ENCODE measurements at regions not wholly inside any gene's neighbourhood (a gene's known extent, or its start where the extent isn't known, plus 50 kb on each side); places are given as distances from the start of the nearest gene placed in this dataset.

DNA sequence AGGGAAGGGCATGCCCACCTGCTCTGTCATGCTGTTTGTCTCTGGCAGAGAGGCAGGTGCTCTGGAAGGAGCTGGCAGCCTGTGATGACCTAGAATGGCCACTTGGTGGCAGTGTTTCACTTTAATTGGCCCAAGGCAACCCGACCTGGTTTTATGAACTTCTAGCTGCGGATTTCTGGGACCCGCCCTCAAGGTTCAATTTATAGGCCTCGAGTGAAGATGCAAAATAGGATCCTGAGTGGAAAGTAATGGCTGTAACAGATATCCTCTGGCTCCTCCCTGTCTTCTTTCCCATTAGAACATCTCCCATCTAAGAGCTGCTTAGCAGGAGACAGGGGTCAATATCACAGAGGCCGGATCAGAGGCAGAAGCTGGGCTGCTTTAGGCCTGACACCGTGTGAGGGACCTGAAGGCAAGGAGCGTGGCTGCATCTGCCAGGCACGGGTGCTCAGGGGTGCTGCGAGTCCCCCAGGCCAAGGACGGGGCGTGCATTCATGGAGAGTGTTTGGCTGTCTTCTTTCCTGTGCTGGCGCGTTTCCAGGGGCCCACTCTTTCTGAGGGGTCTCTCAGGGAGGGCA is 56.7 kb upstream of the SLC28A3 start:
- no peak for TF ChIP-seq EZH2 (IDR thresholded peaks at IDR 0.05; ENCODE audit: borderline replicate concordance, low read depth, low read length, severe bottlenecking)
- TF ChIP-seq, protein P1, sequence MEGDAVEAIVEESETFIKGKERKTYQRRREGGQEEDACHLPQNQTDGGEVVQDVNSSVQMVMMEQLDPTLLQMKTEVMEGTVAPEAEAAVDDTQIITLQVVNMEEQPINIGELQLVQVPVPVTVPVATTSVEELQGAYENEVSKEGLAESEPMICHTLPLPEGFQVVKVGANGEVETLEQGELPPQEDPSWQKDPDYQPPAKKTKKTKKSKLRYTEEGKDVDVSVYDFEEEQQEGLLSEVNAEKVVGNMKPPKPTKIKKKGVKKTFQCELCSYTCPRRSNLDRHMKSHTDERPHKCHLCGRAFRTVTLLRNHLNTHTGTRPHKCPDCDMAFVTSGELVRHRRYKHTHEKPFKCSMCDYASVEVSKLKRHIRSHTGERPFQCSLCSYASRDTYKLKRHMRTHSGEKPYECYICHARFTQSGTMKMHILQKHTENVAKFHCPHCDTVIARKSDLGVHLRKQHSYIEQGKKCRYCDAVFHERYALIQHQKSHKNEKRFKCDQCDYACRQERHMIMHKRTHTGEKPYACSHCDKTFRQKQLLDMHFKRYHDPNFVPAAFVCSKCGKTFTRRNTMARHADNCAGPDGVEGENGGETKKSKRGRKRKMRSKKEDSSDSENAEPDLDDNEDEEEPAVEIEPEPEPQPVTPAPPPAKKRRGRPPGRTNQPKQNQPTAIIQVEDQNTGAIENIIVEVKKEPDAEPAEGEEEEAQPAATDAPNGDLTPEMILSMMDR (IDR thresholded peaks at IDR 0.05; ENCODE audit: borderline replicate concordance, extremely low read depth, low read length, poor library complexity, severe bottlenecking), result peak; percentile 85
